ENCODE measurements at regions not wholly inside any gene's neighbourhood (a gene's known extent, or its start where the extent isn't known, plus 50 kb on each side); places are given as distances from the start of the nearest gene placed in this dataset.
"Not testable (repeated sequence)": the region's sequence is repeated elsewhere in the genome, so short reads cannot be mapped to it uniquely, and the experiment has no call there.

DNA sequence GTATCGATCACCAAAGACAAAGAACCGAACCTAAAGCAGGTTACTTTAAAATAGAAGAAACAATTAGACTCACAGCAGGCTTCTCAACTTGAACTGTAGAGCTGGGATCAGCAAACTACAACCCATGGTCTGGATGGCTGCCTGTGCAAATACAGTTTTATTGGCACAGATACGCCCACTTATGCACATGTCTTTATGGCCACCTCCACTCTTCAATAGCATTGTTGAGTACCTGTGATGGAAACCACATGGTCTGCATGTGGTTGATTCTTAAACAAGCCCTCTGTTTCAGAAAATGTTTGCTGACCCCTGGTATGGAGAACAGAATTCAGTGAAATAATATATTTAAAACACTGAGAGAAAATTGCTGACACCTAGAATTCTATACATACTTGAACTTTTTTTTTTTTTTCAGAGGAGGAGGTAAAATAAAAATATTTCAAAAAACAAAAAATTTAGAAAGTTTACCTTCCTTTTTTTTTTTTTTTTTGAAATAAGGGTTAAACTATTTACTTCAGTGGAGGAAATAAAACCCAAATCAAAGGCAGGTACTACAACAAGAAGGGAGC is 263.8 kb upstream of the ATP10A start:
- no peak for DNase-seq (ENCODE audit: low read depth, low spot score)

DNA sequence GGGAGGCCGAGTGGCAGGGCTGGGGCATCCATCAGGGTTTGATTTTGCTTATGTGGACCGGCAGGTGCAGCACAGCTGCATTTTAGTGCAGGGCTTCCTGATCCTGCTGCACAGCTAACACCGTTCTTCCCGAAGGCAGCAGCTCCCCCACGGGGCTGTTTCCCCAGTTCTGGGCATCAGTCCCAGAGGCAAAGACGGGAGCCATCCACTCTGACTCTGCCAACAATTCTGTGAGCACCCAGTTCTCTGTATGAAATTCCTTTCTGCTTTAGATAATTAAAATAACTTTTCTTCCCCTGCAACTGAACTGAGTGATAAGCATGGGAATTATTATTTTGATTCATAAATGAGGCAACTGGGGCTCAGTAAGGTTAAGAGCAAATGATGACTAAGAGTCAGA is 262.9 kb upstream of the ATP10A start:
- no peak for DNase-seq (ENCODE audit: low read depth, low spot score)

DNA sequence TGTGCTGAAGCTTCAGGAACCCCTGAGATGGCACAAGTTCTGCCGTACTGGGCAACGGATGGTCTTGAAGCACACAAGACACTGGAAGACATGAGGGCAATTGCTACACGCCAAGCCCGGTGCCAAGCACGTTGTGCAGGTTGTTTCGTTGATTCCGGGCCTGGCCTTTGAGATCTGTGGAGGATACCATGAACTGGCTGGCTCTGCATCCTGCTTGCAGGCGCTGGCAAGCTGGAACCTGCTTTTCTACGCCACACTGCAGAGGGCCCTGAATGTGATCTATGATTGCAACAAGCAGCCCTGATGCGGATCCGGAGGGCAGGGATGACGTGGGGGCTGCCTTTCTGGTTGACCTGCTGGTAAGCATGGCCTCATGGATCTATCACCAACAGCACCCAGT is 262.5 kb upstream of the ATP10A start:
- no peak for DNase-seq (ENCODE audit: low read depth, low spot score)

DNA sequence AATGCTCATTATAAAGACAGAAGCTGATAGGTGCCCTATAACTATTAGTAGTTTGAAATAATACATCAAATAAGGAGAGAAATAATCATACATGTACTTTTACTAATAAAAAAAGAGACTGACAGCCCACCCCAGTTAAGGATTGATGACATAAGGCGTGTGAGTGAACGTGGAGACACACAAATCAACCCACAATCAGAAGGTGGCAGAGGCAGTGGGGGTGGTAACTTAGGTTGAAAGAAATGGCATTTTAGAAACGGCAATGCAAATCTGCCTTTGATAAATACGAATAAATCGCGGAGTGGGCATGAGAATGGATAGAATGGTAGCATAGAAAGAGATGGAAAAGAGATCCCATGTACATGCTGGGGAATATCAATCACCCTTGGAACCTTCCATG is 256.2 kb upstream of the ATP10A start:
- no peak for DNase-seq (ENCODE audit: low read depth, low spot score)

DNA sequence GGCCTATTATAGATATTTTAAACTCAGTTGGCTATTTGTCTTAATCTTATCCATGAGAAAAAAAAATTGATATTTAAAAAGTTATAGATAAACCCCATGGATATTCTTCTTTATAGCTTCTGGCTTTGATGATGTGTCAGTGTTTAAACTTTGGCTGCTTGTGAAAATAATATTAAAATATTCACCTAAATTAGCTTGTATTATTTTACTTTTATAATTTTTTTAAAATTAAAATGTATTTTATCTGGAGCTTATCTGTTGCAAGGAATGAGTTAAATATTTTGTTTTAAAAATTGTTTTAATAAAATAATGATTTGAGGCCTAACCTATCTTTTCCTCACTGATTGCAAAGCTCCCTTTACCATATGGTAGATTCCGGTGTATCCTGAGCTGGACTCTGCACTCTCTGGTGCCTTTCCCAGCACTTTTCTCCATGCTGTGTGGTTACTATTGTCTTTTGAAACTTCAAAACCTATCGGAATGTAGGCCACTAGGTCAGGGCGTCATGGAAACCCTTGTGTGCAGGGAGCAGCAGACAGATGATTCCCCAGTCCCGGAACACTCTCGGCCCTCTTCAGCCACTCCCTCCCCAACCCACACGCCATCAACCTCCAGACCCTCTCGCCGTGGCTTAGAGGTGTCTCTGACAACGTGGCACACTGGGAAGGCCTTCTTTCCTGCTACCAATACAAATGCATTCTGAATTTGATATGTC is 252.3 kb upstream of the ATP10A start:
- DNase-seq (ENCODE audit: low read depth, low spot score): no peak

DNA sequence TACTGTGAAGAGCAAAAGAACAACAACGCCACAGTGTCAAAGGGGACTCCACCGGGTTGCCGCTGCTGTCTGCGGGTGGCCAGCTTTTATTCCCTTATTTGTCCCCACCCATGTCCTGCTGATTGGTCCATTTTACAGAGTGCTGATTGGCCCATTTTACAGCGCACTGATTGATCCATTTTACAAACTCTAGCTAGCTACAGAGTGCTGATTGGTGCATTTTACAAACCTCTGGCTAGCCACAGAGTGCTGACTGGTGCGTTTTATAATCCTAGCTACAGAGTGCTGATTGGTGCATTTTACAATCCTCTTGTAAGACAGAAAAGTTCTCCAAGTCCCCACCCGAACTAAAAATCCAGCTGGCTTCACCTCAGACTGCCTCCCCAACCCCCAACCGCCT is 251.0 kb upstream of the ATP10A start:
- DNase-seq (ENCODE audit: low read depth, low spot score): not testable (repeated sequence)

DNA sequence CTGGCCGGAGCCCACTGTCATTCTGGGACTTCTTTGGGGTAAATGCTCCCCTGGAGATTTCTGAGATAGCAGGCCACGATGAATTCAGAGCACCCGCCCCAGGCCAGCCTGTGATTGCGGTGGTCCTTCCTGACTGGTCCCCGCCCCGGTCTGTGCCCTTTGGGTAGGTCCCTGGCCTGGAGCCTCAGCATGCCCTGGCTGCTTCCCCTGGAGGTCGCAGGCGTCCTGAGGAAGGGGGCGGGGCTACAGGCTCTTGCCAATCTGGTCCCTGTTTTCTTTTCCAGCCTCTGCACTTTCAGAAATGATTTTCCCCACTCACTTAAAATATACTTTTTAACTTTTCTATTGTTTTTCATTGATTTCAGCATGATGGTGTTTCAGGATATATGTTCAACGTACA is 250.2 kb upstream of the ATP10A start:
- DNase-seq (ENCODE audit: low read depth, low spot score): no peak

DNA sequence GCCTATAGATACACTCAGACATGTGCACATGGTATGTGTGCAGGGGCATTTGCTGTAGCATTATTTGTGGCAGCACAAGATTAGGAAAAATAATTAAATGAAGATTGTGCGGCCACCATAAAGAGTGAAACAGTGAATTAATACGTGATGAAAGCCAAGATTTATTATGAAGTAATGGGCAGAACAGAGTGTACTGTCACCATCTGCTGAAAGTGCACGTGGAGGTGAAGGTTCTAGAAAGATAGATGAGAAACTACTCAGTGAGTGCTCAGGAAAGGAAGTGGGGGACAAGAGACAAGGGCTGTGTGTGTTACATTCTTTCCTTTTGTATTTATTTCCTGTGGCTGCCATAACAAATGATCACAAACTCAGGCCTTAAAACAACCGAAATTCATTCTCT is 246.1 kb upstream of the ATP10A start:
- no peak for DNase-seq (ENCODE audit: low read depth, low spot score)

DNA sequence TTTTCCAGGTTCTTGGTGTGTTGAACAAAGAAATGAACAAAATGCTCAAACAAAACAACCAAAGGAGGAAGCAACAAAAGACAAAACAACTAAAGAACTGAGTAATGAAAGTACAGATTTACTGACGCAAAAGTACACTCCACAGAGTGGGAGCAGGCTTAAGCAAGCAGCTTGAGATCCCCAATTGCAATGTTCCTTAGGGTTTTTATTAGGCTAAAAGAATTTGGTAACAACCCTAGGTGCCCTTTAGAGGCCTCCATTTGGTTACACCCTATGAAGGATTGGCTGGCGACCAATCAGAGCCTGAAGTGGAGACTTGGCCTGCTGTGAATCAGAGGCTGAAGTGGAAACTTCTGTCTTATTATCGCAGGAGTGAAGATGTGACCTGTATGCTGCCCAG is 243.4 kb upstream of the ATP10A start:
- no peak for DNase-seq (ENCODE audit: low read depth, low spot score)

DNA sequence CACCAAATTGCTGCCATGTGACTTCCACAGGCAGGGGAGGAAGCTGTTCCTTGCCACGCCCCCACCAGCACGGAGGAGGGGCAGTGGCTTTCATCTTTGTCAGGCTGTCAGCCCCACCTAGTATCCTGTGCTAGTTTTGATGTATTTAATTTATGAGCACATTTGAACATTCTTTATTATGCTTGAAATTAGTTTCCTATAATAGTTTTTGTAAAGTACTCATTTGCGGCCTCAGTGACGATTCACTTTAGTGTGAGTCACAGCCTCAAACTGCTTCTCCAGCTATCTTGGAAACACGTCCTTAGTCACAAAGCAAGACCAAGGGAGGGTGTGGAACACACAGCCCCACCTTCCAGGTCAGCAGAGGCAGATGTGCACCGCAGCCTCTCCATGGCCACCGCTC is 239.9 kb upstream of the ATP10A start:
- no peak for DNase-seq (ENCODE audit: low read depth, low spot score)

DNA sequence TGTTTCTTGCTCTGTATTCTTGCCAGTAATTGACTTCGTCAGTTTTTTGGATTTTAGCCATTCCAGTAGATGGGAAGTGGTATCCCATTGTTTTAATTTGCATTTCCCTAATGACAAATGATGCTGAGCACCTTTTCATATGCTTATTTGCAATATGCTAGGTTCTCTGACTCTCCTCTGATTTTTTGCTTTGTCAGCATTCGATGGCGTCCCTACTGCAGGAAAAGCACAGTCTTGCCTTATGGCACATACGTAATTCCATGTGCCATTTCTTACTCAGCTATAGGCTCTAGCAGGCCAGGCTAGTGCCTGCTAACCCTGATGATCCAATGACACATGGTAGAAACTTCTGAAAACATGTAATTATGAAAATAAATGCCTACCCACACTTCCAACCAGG is 239.2 kb upstream of the ATP10A start:
- DNase-seq (ENCODE audit: low read depth, low spot score): no peak

DNA sequence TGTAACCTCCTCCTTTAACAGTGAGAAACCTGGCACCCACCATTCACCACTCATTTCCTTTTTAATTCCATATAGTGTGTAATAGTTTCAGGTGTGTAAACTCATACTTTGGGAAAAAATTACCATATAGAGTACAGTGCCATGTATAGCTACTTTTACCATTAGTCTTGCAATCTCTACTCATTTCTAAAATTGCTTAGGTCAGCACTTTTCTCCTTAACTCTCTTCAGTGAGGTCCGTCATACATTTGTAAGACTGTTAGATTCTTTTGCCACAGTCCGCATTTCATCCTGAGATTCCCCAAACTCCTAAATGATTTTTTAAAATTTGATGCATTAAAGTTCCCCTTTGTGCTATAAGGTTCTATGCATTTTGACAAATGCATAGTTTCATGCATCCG is 238.3 kb upstream of the ATP10A start:
- no peak for DNase-seq (ENCODE audit: low read depth, low spot score)

DNA sequence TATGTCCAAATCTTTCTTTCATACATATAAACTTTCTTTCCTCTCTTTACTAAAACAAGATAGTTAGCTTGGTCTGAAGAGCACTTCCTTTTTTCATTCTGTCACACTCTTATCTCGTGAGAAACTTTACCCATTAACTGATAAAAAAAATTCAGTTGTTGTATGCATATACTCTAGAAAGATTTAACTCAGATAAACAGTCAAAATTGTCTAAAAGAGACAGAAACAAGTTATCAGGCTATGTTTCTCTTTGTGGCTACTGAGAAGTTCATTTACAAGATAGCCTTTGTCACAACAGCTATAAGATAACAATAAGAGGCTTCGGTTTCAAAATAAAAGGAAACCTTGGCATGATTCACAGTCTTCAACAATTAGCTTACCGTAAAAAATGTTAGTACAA is 235.7 kb upstream of the ATP10A start:
- no peak for DNase-seq (ENCODE audit: low read depth, low spot score)

DNA sequence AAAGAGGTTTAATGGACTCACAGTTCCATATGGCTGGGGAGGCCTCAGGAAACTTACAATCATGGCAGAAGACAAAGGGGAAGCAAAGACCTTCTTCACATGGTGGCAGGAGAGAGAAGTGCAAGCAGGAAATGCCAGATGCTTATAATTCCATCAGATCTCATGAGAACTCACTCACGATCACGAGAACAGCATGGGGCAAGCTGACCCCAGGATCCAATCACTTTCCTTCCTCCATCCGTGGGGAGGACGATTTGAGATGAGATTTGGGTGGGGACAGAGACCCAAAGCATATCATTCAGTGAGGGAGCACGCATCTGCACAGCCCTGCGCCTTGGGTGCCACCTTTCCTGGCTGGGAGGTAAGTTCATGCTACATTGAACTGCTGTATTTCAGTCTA is 234.1 kb upstream of the ATP10A start:
- DNase-seq (ENCODE audit: low read depth, low spot score): no peak

DNA sequence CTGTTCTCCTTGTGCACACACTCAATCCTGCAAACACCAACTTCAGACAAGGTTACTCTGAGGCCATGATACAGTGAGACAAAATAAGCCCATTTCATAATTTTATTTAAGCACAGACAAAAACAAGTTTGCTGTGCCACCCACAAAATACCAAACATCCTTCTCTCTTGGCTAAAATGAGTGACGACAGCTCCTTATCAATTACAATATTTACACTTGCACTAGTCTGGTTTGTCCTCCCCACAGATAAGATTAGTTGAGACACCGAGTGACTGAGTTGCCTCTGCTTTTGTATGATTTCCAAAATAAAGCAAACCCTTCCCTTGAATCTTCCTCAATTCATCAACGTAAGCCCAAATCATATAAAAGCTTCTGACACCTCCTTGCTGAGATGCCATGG is 233.5 kb upstream of the ATP10A start:
- no peak for DNase-seq (ENCODE audit: low read depth, low spot score)

DNA sequence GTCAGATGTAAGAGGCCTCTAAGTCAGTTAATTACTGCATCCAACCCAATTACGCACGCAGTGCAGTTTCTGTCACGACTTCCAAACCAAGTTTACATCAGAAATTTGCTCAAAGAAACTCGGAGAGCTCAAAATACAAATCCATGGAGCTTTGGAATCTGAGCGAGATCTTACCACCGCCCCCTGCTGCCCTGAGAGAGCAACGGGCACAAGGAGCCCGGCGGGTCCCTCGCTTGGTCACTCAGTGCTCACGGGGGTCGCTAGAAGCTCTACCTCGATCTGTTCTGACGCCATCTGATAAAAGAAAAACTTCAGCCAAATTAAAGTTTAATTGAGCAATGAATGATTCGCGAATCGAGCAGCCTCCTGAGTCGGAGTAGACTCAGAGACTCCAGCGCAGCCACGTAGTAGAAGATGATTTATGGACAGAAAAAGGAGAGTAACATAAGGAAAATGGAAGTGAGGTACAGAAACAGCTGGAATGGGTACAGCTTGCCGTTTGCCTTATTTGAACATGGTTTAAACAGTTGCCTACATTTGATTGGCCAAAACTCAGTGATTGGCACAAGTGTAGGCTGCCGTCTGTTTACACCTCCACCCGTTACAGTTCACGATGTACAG is 232.7 kb upstream of the ATP10A start:
- no peak for DNase-seq (ENCODE audit: low read depth, low spot score)

DNA sequence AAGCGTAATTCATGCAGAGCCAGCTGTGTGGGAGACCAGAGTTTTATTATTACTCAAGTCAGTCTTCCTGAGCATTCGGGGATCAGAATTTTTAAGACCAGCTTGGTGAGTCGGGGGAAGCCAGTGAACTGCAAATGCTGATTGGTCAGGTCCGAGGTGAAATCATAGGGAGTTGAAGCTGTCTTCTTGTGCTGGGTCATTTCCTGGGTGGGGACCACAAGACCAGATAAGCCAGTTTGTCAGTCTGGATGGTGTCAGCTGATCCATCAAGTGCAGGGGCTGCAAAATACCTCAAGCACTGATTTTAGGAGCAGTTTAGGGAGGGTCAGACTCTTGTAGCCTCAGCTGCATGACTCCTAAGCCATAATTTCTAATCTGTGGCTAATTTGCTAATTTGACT is 228.1 kb upstream of the ATP10A start:
- no peak for DNase-seq (ENCODE audit: low read depth, low spot score)

DNA sequence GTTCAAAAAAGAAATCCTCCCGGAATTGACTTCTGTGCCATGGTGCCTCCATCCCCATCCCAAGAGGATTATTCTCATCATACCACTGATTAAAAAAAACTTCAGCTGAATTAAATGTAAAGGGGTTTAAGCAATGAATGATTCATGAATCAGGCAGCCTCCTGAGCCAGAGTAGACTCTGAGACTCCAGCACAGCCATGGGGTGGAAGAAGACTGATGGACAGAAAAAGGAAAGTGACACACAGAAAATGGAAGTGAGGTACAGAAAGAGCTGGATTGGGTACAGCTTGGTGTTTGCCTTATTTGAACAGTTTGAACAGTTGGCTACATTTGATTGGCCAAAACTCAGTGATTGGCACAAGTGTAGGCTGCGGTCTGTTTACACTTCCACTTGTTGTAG is 224.8 kb upstream of the ATP10A start:
- DNase-seq (ENCODE audit: low read depth, low spot score): no peak

DNA sequence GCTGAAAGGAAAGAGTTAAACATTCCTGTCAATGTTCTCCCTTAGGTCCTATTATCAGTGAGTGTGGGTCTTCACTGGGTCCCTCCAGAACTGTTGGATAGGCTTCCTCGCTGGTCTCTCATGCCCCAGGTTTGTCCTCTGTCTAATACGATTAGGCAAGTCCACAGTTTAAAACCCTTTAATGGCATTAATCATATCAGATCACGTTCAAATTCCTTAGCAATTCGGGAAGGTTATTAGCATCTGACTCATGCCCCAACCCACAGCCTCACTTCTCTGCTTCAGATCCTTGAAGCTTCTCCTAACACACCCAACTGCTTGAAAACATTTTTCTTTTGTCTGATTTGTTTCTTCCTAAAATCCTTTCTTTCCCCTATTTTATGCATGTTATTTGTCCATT is 224.3 kb upstream of the ATP10A start:
- no peak for DNase-seq (ENCODE audit: low read depth, low spot score)

DNA sequence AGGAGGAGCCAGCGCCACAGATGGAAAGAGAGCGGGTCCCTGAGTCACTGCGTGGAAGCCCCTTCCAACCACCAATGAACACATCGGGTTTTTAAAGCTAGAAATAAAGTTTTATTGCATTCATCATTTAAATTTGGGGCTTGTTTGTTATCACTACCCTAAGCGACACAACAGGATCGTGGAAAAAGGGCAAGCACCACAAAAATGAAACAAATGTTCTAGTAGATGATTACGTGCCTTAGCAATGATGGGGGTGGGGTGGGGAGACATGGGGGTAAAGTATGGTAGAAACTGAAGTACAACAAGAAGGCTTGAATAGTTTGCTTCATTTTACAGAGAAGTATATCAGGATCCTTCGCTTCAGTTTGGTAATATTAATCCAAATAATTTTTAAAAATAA is 221.6 kb upstream of the ATP10A start:
- DNase-seq (ENCODE audit: low read depth, low spot score): no peak

DNA sequence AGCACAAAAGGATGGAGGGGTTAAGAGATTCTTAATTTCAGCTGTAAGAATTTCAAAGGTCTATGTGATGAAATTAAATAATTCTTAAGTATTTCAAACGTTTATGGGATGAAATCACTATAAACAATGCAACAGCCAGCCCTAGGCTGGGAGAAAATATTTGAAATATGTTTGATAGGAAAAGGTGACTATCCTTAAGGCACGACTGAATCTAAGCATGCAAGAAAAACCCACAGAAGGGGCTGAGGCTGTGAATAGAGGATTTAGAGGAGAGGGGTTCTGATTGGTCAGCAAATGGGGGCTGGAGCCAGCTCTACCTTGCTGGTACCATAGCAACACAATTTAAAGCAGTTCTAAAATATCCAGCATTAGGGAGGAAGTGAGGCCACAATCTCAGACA is 220.8 kb upstream of the ATP10A start:
- no peak for DNase-seq (ENCODE audit: low read depth, low spot score)

DNA sequence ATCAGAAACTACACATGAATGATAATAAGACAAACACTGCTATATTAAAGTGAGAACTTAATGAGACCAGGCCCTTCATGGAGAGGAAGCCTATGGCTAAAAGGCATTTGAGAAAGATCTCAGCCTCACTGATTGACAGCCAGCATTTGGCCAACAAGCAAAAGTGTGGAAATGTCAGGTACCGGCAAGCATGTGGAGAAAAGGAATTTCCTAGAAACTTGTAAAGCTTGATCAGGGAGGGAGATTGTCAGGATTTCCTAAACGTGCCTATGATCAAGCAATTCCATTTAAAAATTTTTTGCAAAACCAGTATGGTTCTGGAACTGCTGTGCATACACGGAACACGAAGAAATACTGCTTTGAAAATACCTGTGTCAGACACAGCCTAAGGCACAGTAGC is 220.3 kb upstream of the ATP10A start:
- DNase-seq (ENCODE audit: low read depth, low spot score): no peak
